ENCODE measurements at regions not wholly inside any gene's neighbourhood (a gene's known extent, or its start where the extent isn't known, plus 50 kb on each side); places are given as distances from the start of the nearest gene placed in this dataset.
"Not testable (repeated sequence)": the region's sequence is repeated elsewhere in the genome, so short reads cannot be mapped to it uniquely, and the experiment has no call there.

GRCh38 chr12:82300611-82301010 is 57.6 kb downstream of the CCDC59 start:
- DNase-seq (ENCODE audit: low spot score): no peak

- no peak for DNase-seq (ENCODE audit: low spot score)
Observed at GRCh38 chr12:82299319-82300025, 58.7 kb downstream of the CCDC59 start.

- DNase-seq (ENCODE audit: low spot score): no peak
Observed at GRCh38 chr12:82290415-82290814, 67.8 kb downstream of the CCDC59 start.

- not testable (repeated sequence) for DNase-seq (ENCODE audit: low spot score)
Observed at GRCh38 chr12:82281335-82281734, 76.9 kb downstream of the CCDC59 start.

- DNase-seq (ENCODE audit: low spot score): no peak
Observed at GRCh38 chr12:82279536-82280058, 78.6 kb downstream of the CCDC59 start.

GRCh38 chr12:82277582-82277981 is 80.6 kb downstream of the CCDC59 start:
- DNase-seq (ENCODE audit: low spot score): no peak

GRCh38 chr12:82242729-82243128 is 115.5 kb downstream of the CCDC59 start:
- no peak for DNase-seq (ENCODE audit: low spot score)

GRCh38 chr12:82225871-82226270 is 132.3 kb downstream of the CCDC59 start:
- DNase-seq (ENCODE audit: low spot score): no peak

- DNase-seq (ENCODE audit: low spot score): no peak
Observed at GRCh38 chr12:82223426-82223825, 134.8 kb downstream of the CCDC59 start.

GRCh38 chr12:82216475-82216874 is 141.7 kb downstream of the CCDC59 start:
- DNase-seq (ENCODE audit: low spot score): no peak

- DNase-seq (ENCODE audit: low spot score): no peak
Observed at GRCh38 chr12:82213761-82214160, 144.4 kb downstream of the CCDC59 start.

- no peak for DNase-seq (ENCODE audit: low spot score)
Observed at GRCh38 chr12:82210882-82211281, 147.3 kb downstream of the CCDC59 start.

GRCh38 chr12:82209533-82209932 is 148.7 kb downstream of the CCDC59 start:
- no peak for DNase-seq (ENCODE audit: low spot score)

- DNase-seq (ENCODE audit: low spot score): no peak
Observed at GRCh38 chr12:82207556-82207955, 150.6 kb downstream of the CCDC59 start.

- DNase-seq (ENCODE audit: low spot score): no peak
Observed at GRCh38 chr12:82203086-82203485, 155.1 kb downstream of the CCDC59 start.

- DNase-seq (ENCODE audit: low spot score): no peak
Observed at GRCh38 chr12:82187595-82187994, 170.6 kb downstream of the CCDC59 start.

GRCh38 chr12:82187011-82187410 is 171.2 kb downstream of the CCDC59 start:
- DNase-seq (ENCODE audit: low spot score): no peak

- no peak for DNase-seq (ENCODE audit: low spot score)
Observed at GRCh38 chr12:82186282-82186681, 171.9 kb downstream of the CCDC59 start.

- DNase-seq (ENCODE audit: low spot score): no peak
Observed at GRCh38 chr12:82184844-82185243, 173.3 kb downstream of the CCDC59 start.

GRCh38 chr12:82182601-82183190 is 175.5 kb downstream of the CCDC59 start:
- no peak for DNase-seq (ENCODE audit: low spot score)

GRCh38 chr12:82176761-82177490 is 181.3 kb downstream of the CCDC59 start:
- no peak for DNase-seq (ENCODE audit: low spot score)

GRCh38 chr12:82176026-82176425 is 182.2 kb downstream of the CCDC59 start:
- no peak for DNase-seq (ENCODE audit: low spot score)

GRCh38 chr12:82174936-82175335 is 183.3 kb downstream of the CCDC59 start:
- no peak for DNase-seq (ENCODE audit: low spot score)

Data from CD4-positive, alpha-beta T cell treated with Interleukin-15 for 4 hours (primary cell).